ENCODE measurements at regions not wholly inside any gene's neighbourhood (a gene's known extent, or its start where the extent isn't known, plus 50 kb on each side); places are given as distances from the start of the nearest gene placed in this dataset.

GRCh38 chr5:8892926-8893325 lies 652.9 kb downstream of the SEMA5A start (continued):
- TF ChIP-seq ZNF512B (CRISPR knock-in tag; IDR thresholded peaks at IDR 0.05; ENCODE audit: borderline replicate concordance) (no peak), FOSL1 (CRISPR knock-in tag; IDR thresholded peaks at IDR 0.05; ENCODE audit: borderline replicate concordance) (no peak), RFXAP (CRISPR knock-in tag; IDR thresholded peaks at IDR 0.05; ENCODE audit: borderline replicate concordance) (no peak)

DNA sequence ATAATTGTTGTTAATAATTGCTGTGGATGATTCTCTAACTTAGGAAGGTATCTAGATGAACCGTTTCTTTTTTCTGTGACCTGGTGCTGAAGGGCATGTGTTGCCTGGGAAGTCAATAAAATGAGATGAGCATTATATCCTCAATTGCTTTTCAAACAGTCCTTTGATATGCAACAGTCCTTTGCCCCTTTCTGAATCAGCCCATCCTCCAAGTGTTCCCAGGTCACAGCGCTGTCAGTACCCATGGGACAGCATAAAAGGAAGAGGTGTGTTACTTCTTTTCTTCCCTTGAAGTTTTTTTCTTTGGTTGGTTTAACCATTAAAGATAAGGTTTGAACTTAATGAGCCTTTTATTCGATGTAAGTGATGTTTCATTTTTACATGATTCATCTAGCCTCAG lies 651.8 kb downstream of the SEMA5A start:
- POLR2A ChIA-PET = no interaction called here
- TF ChIP-seq ZNF329 (CRISPR knock-in tag; IDR thresholded peaks at IDR 0.05; ENCODE audit: low read depth) (no peak), ZNF569 (CRISPR knock-in tag; IDR thresholded peaks at IDR 0.05; ENCODE audit: borderline replicate concordance) (no peak), MXD1 (CRISPR knock-in tag; IDR thresholded peaks at IDR 0.05) (no peak), HNF4G (IDR thresholded peaks at IDR 0.05; ENCODE audit: borderline replicate concordance, low read depth, low read length) (no peak), HNF4G (CRISPR knock-in tag; IDR thresholded peaks at IDR 0.05; ENCODE audit: borderline replicate concordance, low read depth) (no peak), ZNF124 (CRISPR knock-in tag; IDR thresholded peaks at IDR 0.05) (no peak)
- TF ChIP-seq, protein P1, sequence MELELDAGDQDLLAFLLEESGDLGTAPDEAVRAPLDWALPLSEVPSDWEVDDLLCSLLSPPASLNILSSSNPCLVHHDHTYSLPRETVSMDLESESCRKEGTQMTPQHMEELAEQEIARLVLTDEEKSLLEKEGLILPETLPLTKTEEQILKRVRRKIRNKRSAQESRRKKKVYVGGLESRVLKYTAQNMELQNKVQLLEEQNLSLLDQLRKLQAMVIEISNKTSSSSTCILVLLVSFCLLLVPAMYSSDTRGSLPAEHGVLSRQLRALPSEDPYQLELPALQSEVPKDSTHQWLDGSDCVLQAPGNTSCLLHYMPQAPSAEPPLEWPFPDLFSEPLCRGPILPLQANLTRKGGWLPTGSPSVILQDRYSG (CRISPR knock-in tag; IDR thresholded peaks at IDR 0.05) = no peak
- TF ChIP-seq, protein P2, sequence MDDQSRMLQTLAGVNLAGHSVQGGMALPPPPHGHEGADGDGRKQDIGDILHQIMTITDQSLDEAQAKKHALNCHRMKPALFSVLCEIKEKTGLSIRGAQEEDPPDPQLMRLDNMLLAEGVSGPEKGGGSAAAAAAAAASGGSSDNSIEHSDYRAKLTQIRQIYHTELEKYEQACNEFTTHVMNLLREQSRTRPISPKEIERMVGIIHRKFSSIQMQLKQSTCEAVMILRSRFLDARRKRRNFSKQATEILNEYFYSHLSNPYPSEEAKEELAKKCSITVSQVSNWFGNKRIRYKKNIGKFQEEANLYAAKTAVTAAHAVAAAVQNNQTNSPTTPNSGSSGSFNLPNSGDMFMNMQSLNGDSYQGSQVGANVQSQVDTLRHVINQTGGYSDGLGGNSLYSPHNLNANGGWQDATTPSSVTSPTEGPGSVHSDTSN (CRISPR knock-in tag; IDR thresholded peaks at IDR 0.05; ENCODE audit: borderline replicate concordance) = no peak
- FAIRE-seq = no peak

More for the DNA sequence above, 651.8 kb downstream of the SEMA5A start:
- ATAC-seq (no peak), DNase-seq (ENCODE audit: low spot score) (no peak)
- H3K4me3 ChIP-seq (replicated peaks in 1 of 3; ENCODE audit: insufficient read depth in 1 of 3, low read depth in 2 of 3, low read length in 3 of 3) = no peak overlapping the region
- H3K4me2 ChIP-seq (ENCODE audit: low read depth, low read length) = no peak overlapping the region
- H3K79me2 ChIP-seq (ENCODE audit: insufficient read depth, low read length) = no peaks in the 10 kb centered on the region
- no peak overlapping the region for H3K9ac ChIP-seq (ENCODE audit: insufficient read depth, low read depth, low read length)
- no peaks in the 10 kb centered on the region for H3K4me1 ChIP-seq (ENCODE audit: insufficient read depth, low read length)
- no peaks in the 10 kb centered on the region; a peak in 1 of 5 replicates for H3K27me3 ChIP-seq (ENCODE audit: control insufficient read depth in 1 of 2, insufficient read depth in 2 of 2, low read length in 2 of 2)
- H3K9me3 ChIP-seq (ENCODE audit: low read length) = peaks cover 82% of the 10 kb centered on the region
- no peaks in the 10 kb centered on the region for H4K20me1 ChIP-seq (ENCODE audit: insufficient read depth, low read length)
- 2% methylated on average over 3 of the region's 3 CpGs for WGBS (ENCODE audit: low lambda C conversion rate)
- H3K27ac ChIP-seq (ENCODE audit: extremely low read length, insufficient read depth, low read length) = no peak overlapping the region
- H3K36me3 ChIP-seq (replicated peaks in 1 of 2; ENCODE audit: control insufficient read depth in 1 of 2, insufficient read depth in 2 of 2, low read length in 2 of 2) = no peaks in the 10 kb centered on the region
- BruUV-seq (replicated peaks) = no TSS peak
- intact Hi-C loops (cut with micrococcal nuclease; ENCODE audit: unreplicated experiment) (no loop called here), in situ Hi-C loops (cut with HindIII; ENCODE audit: extremely low pct_ligation_motif_present, low pct_unique_long_range_greater_than_20kb) (no loop called here)
- CTCF ChIA-PET (ENCODE audit: low intra/inter-chr PET ratio, low total read pairs) = no interaction called here
- H2AFZ ChIP-seq (ENCODE audit: low read length) = no peak overlapping the region
